ENCODE measurements at regions not wholly inside any gene's neighbourhood (a gene's known extent, or its start where the extent isn't known, plus 50 kb on each side); places are given as distances from the start of the nearest gene placed in this dataset.

- TF ChIP-seq EGR1 (IDR thresholded peaks at IDR 0.05) = no peak
- TF ChIP-seq RAD21 (IDR thresholded peaks at IDR 0.05; ENCODE audit: low read depth) = no peak
- TF ChIP-seq TAF1 (IDR thresholded peaks at IDR 0.05; ENCODE audit: low read depth) = no peak
- no peak for TF ChIP-seq MAX (IDR thresholded peaks at IDR 0.05)
- TF ChIP-seq REST (IDR thresholded peaks at IDR 0.05; ENCODE audit: low read depth) = no peak
These were observed 256.4 kb downstream of the FZD1 start for GRCh38 chr7:91520645-91521044.

Measured in Ishikawa (cell line).